PFSK-1 (cell line): ENCODE measurements at regions not wholly inside any gene's neighbourhood (a gene's known extent, or its start where the extent isn't known, plus 50 kb on each side); places are given as distances from the start of the nearest gene placed in this dataset.

ENCODE experiments used
- FOXP2 ChIP-seq: optimal IDR thresholded peaks from 2 replicates; pipeline ENCODE3; 2011; ENCODE audit warnings: borderline replicate concordance, control low read depth, inconsistent platforms; ENCODE audit not compliant: insufficient read depth; ENCODE audit errors: extremely low read length, extremely low read depth
- POLR2AphosphoS5 ChIP-seq: IDR thresholded peaks from 2 replicates; pipeline ENCODE4 v1.6.1; 2012; ENCODE audit warnings: low read depth, mild to moderate bottlenecking, control low read depth, low read length, moderate library complexity
- SIN3A ChIP-seq: IDR thresholded peaks from 2 replicates; pipeline ENCODE4 v1.6.1; 2012; ENCODE audit warnings: mild to moderate bottlenecking, low read length, moderate library complexity, borderline replicate concordance; ENCODE audit not compliant: insufficient read depth
- TAF1 ChIP-seq: IDR thresholded peaks from 2 replicates; pipeline ENCODE4 v1.6.1; 2012; ENCODE audit warnings: low read length, control low read depth, borderline replicate concordance; ENCODE audit not compliant: insufficient read depth
- TF ChIP-seq, protein P1 (sequence below), 2 experiments: IDR thresholded peaks; 2 replicates each; pipeline versions ENCODE4 v1.6.1 to v1.8.0; 2011 to 2012; ENCODE audit warnings: low read depth in 2 of 2, low read length in 2 of 2, control low read depth in 1 of 2, inconsistent platforms in 1 of 2, mild to moderate bottlenecking in 1 of 2, moderate library complexity in 1 of 2; ENCODE audit not compliant: insufficient read depth in 1 of 2

DNA sequence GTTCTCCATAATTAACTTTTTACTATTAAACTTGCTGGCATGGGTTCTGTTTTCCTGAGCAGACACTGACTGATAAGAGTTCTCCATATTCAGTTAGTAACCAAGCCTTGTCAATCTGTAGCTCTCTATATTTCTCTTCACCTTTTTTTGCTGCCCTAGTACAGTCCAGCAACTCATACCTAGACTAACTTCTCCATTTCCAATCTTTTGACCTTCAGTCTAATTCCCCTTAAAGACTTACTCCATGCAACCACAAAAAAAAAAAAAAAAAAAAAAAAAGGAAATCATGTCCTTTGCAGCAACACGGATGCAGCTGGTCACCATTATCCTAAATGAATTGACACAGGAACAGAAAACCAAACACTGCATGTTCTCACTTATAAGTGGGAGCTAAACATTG lies 125.7 kb upstream of the KRAS start:
- TF ChIP-seq POLR2AphosphoS5 (no peak), FOXP2 (no peak), TAF1 (no peak), SIN3A (no peak)
- TF ChIP-seq, protein P1, sequence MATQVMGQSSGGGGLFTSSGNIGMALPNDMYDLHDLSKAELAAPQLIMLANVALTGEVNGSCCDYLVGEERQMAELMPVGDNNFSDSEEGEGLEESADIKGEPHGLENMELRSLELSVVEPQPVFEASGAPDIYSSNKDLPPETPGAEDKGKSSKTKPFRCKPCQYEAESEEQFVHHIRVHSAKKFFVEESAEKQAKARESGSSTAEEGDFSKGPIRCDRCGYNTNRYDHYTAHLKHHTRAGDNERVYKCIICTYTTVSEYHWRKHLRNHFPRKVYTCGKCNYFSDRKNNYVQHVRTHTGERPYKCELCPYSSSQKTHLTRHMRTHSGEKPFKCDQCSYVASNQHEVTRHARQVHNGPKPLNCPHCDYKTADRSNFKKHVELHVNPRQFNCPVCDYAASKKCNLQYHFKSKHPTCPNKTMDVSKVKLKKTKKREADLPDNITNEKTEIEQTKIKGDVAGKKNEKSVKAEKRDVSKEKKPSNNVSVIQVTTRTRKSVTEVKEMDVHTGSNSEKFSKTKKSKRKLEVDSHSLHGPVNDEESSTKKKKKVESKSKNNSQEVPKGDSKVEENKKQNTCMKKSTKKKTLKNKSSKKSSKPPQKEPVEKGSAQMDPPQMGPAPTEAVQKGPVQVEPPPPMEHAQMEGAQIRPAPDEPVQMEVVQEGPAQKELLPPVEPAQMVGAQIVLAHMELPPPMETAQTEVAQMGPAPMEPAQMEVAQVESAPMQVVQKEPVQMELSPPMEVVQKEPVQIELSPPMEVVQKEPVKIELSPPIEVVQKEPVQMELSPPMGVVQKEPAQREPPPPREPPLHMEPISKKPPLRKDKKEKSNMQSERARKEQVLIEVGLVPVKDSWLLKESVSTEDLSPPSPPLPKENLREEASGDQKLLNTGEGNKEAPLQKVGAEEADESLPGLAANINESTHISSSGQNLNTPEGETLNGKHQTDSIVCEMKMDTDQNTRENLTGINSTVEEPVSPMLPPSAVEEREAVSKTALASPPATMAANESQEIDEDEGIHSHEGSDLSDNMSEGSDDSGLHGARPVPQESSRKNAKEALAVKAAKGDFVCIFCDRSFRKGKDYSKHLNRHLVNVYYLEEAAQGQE (IDR thresholded peaks at IDR 0.05; ENCODE audit: insufficient read depth in 1 of 2, low read depth in 2 of 2, low read length in 2 of 2) = no peak
